Activated naive CD8-positive, alpha-beta T cell treated with anti-CD3 and anti-CD28 coated beads, Interleukin-2, amount 10 ng/mL, durations not matched to agents 7 days and 5 days (primary cell): ENCODE measurements at regions not wholly inside any gene's neighbourhood (a gene's known extent, or its start where the extent isn't known, plus 50 kb on each side); places are given as distances from the start of the nearest gene placed in this dataset.

Experiments
- ATAC-seq: fragments of 150-1000 bp; cut with Tn5 transposase; one replicate; pipeline ENCODE4 v1.10.0; 2021; ENCODE audit warnings: low read depth, moderate library complexity
- POLR2A ChIA-PET: fragments of 350-600 bp; sonication (Branson Sonifier 250); formaldehyde crosslinking; loops from one replicate; lab custom pipeline; 2021; ENCODE audit warnings: antibody characterized with exemption; lab: Charles Lee
- DNase-seq: peaks from one replicate; pipeline ENCODE4 v3.0.0; 2021
- H3K27ac Mint-ChIP-seq: one replicate; pipeline ENCODE4 v1.8.0; 2022; ENCODE audit warnings: mild to moderate bottlenecking, mixed read lengths
- H3K27me3 Mint-ChIP-seq: one replicate; pipeline ENCODE4 v1.8.0; 2022; ENCODE audit warnings: mild to moderate bottlenecking, moderate library complexity, mixed read lengths
- H3K36me3 Mint-ChIP-seq: one replicate; pipeline ENCODE4 v1.8.0; 2021; ENCODE audit warnings: mild to moderate bottlenecking, mixed read lengths
- H3K4me1 Mint-ChIP-seq: one replicate; pipeline ENCODE4 v1.8.0; 2021; ENCODE audit warnings: mixed read lengths
- H3K4me3 Mint-ChIP-seq: one replicate; pipeline ENCODE4 v1.8.0; 2022; ENCODE audit warnings: mild to moderate bottlenecking, moderate library complexity, mixed read lengths
- H3K9me3 Mint-ChIP-seq: one replicate; pipeline ENCODE4 v1.8.0; 2021; ENCODE audit warnings: mixed read lengths

DNA sequence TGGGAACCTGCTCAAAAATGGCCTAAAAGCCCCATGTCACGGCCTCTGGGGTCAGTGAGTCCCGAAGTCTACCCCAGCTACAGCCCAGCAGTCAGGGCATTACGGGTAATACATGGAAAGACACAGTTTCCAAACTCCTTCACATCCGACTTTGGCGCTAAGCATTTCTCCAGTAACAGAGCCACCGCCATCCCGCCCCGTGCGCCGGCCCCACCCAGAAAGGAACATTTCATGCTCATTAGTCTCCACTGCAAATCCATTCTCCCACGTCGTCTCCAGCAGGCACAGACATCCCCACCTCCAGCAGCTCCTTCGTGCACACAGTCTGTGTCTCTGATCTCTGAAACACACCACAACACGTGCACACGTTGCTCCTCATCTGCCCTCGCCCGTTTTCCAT, 509.2 kb upstream of the ID2 start:
- H3K27me3 Mint-ChIP-seq, result peaks cover 16% of the 10 kb centered on the region
- no peak overlapping the region for H3K27ac Mint-ChIP-seq
- ATAC-seq (no peak), DNase-seq (no peak)
- H3K4me3 Mint-ChIP-seq, result no peak overlapping the region
- peaks cover 8% of the 10 kb centered on the region for H3K9me3 Mint-ChIP-seq
- peaks cover 4% of the 10 kb centered on the region for H3K36me3 Mint-ChIP-seq
- peaks cover 2% of the 10 kb centered on the region for H3K4me1 Mint-ChIP-seq
- POLR2A ChIA-PET, result no interaction called here

DNA sequence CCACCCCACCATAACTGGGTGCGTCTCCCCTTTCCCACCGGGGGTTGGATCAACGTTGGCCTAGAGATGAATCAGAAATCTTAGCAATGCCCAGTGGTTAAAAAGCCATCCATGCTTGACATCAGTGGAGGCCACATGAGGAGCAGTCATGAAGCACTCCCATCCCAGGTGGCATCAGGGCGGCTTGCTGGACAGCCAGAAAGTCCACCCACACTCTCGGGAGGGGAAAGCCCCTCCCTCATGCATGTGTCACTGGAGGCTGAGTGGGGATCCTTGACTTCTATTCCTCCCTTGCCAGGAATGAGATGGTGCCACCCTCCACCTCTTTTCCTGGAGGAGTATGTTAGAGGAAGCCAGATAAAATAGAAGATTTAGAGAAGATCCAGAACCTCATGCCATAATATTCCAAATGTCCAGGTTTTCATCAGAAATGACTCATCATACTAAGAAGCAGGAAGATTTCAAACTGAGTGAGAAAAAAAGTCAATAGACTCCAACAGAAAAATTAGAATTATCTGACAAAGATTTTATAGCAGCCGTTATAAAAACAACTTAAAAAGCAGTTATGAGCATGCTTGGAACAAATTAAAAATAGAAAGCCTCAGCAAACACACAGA, 507.1 kb upstream of the ID2 start:
- Mint-ChIP-seq H3K27ac (no peak overlapping the region), H3K4me1 (no peaks in the 10 kb centered on the region), H3K27me3 (peaks cover 21% of the 10 kb centered on the region), H3K9me3 (peaks cover 8% of the 10 kb centered on the region), H3K4me3 (no peak overlapping the region), H3K36me3 (peaks cover 5% of the 10 kb centered on the region)
- no peak for ATAC-seq
- POLR2A ChIA-PET, result no interaction called here
- no peak for DNase-seq

DNA sequence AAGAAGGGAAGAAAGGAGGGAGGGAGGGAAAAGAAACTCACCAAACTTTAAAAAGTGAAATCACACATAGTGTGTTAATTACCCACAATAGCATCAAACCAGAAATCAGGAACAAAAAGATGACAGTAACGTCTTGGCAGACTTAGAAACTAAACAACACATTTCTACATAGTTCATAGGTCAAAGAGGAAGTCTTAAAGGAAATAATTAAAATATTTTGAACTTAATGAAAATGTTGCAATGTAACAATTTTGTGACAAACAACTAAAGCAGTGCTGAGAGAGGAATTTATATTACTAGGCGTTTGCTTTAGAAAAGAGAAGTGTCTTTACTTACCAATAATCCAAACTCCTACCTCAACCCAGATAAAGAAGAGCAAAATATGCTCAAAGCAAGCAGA, 505.0 kb upstream of the ID2 start:
- H3K27ac Mint-ChIP-seq, result no peak overlapping the region
- no peaks in the 10 kb centered on the region for H3K4me1 Mint-ChIP-seq
- peaks cover 17% of the 10 kb centered on the region for H3K27me3 Mint-ChIP-seq
- peaks cover 11% of the 10 kb centered on the region for H3K9me3 Mint-ChIP-seq
- POLR2A ChIA-PET, result no interaction called here
- peaks cover 5% of the 10 kb centered on the region for H3K36me3 Mint-ChIP-seq
- DNase-seq (no peak), ATAC-seq (no peak)
- H3K4me3 Mint-ChIP-seq, result no peak overlapping the region

- Mint-ChIP-seq H3K4me3 (no peak overlapping the region), H3K27me3 (peaks cover 13% of the 10 kb centered on the region), H3K9me3 (peaks cover 11% of the 10 kb centered on the region), H3K4me1 (no peaks in the 10 kb centered on the region), H3K27ac (no peak overlapping the region), H3K36me3 (peaks cover 5% of the 10 kb centered on the region)
- ATAC-seq (no peak), DNase-seq (no peak)
- POLR2A ChIA-PET, result no interaction called here
Measured at GRCh38 chr2:8177566-8177965, 504.3 kb upstream of the ID2 start.

DNA sequence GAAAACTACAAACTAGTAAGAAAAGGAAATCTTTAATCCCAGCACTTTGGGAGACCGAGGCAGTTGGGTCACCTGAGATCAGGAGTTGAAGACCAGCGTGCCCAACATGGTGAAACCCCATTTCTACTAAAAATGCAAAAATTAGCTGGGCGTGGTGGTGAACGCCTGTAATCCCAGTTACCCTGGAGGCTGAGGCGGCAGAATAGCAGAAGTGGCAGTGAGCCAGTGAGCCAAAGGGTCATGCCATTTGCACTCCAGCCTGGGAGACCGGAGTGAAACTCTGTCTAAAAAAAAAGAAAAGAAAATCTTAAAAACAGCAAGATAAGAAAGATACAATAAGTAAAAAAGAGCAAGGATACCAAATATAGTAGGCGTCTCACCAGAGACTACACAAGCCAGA, 502.9 kb upstream of the ID2 start:
- Mint-ChIP-seq H3K36me3 (peaks cover 7% of the 10 kb centered on the region), H3K4me1 (no peaks in the 10 kb centered on the region), H3K27ac (no peak overlapping the region), H3K9me3 (peaks cover 13% of the 10 kb centered on the region), H3K27me3 (peaks cover 8% of the 10 kb centered on the region), H3K4me3 (no peak overlapping the region)
- DNase-seq (no peak), ATAC-seq (no peak)
- POLR2A ChIA-PET, result interaction anchor here (0.7 kb wide), 2 partner anchors 220 to 230 kb away, joined by 3 read pairs; no protein-coding TSS in a partner anchor

- ATAC-seq (no peak), DNase-seq (no peak)
- Mint-ChIP-seq H3K4me3 (no peak overlapping the region), H3K36me3 (peaks cover 5% of the 10 kb centered on the region), H3K4me1 (no peaks in the 10 kb centered on the region), H3K27ac (no peak overlapping the region), H3K27me3 (peaks cover 16% of the 10 kb centered on the region), H3K9me3 (peaks cover 4% of the 10 kb centered on the region)
- POLR2A ChIA-PET, result no interaction called here
Measured at GRCh38 chr2:8189316-8189715, 492.5 kb upstream of the ID2 start.

DNA sequence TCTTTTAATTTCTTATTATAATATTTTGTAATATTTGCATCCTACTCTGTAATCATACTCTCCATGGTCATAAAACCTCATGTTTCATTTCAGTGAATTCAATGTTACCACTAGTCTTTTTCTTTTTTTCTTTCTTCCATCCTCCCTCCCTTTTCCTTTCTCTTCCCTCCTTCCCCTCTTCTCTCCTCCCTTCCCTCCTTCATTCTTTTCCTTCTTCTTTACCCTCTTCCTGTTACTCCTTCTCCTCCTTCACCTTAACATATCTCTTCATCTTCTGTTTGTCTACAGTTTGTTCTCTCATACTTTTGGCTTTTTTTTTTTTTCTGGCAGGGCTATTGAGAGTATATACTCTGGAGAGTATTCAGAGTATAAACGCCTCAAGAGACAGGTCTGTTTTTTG, 491.6 kb upstream of the ID2 start:
- Mint-ChIP-seq H3K4me3 (no peak overlapping the region), H3K27me3 (peaks cover 16% of the 10 kb centered on the region), H3K36me3 (peaks cover 5% of the 10 kb centered on the region), H3K4me1 (no peaks in the 10 kb centered on the region), H3K27ac (no peak overlapping the region), H3K9me3 (peaks cover 4% of the 10 kb centered on the region)
- DNase-seq, result no peak
- POLR2A ChIA-PET, result no interaction called here
- no peak for ATAC-seq

GRCh38 chr2:8191427-8191826, 490.4 kb upstream of the ID2 start:
- Mint-ChIP-seq H3K4me1 (no peaks in the 10 kb centered on the region), H3K9me3 (no peaks in the 10 kb centered on the region), H3K4me3 (no peak overlapping the region), H3K36me3 (no peaks in the 10 kb centered on the region), H3K27ac (no peak overlapping the region), H3K27me3 (peaks cover 18% of the 10 kb centered on the region)
- no peak for ATAC-seq
- no peak for DNase-seq
- POLR2A ChIA-PET, result no interaction called here

- DNase-seq (no peak), ATAC-seq (no peak)
- POLR2A ChIA-PET, result no interaction called here
Measured at GRCh38 chr2:8193146-8193545, 488.7 kb upstream of the ID2 start.

GRCh38 chr2:8193686-8194615, 487.9 kb upstream of the ID2 start:
- Mint-ChIP-seq H3K4me1 (no peaks in the 10 kb centered on the region), H3K27me3 (peaks cover 17% of the 10 kb centered on the region), H3K27ac (no peak overlapping the region), H3K9me3 (peaks cover 4% of the 10 kb centered on the region), H3K4me3 (no peak overlapping the region), H3K36me3 (peaks cover 3% of the 10 kb centered on the region)
- DNase-seq (no peak), ATAC-seq (no peak)
- POLR2A ChIA-PET, result no interaction called here

More at GRCh38 chr2:8193146-8193545, 488.7 kb upstream of the ID2 start:
- Mint-ChIP-seq H3K27ac (no peak overlapping the region), H3K27me3 (peaks cover 17% of the 10 kb centered on the region), H3K9me3 (peaks cover under 1% of the 10 kb centered on the region), H3K4me3 (no peak overlapping the region), H3K36me3 (peaks cover 3% of the 10 kb centered on the region), H3K4me1 (no peaks in the 10 kb centered on the region)

DNA sequence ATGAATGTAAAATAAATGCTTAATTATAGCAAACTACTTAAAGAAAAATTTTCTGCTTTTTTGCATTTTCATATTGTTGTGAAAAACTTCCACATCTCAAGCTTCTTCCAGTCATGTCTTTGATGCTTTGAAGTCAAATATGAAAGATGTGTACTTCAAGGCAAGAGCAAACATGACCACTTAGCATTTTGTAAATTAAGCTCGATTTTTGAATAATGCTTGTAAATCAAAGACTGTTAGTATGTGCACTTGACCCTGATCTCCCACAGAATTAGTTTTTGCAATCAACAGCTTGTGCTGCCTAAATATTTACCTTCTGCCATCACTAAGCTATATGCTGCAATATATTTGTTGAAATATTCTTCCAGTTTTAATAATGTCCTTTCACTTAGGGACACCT, 486.1 kb upstream of the ID2 start:
- no peak for DNase-seq
- H3K4me1 Mint-ChIP-seq, result no peaks in the 10 kb centered on the region
- no peak overlapping the region for H3K4me3 Mint-ChIP-seq
- no peak for ATAC-seq
- peaks cover 16% of the 10 kb centered on the region for H3K27me3 Mint-ChIP-seq
- POLR2A ChIA-PET, result no interaction called here
- H3K27ac Mint-ChIP-seq, result no peak overlapping the region
- peaks cover 10% of the 10 kb centered on the region for H3K9me3 Mint-ChIP-seq
- H3K36me3 Mint-ChIP-seq, result peaks cover 6% of the 10 kb centered on the region

DNA sequence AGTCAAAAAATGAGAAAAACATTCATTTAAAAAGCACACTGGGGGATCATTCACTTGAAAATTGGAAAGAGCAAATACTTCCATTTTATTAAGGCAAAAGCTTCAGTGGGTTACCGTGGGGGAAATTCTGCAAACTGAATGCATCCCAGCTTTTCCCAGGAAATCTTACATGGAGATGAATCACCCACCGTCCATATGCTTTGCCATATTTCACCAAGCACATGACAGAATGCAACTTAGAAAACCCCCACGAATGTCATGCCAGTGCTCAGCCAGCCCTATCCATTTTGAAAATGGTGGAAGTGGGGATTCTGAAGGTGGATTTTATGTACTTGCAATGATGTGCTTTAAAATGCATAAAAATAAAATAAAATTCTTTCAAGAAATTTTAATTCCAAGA, 485.5 kb upstream of the ID2 start:
- POLR2A ChIA-PET, result no interaction called here

DNA sequence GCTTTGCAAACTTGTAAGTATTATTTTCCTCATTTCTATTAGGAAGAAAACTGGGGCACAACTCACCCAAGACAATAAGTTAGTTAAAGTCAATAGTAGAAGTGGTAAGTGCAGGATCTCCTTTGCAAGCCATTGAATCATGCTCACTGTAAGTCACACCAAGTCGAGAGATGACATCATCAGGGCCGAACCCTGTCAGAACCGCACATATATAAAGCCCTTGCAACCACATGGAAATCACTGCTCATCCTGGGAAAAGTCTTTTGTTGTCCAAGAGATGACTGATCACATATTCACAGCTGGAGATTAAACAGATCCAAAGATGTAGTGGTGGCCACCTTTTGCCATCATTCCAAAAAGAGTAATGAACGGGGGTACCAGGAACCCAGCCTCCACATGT, 484.8 kb upstream of the ID2 start:
- peaks cover 10% of the 10 kb centered on the region for H3K9me3 Mint-ChIP-seq
- H3K4me1 Mint-ChIP-seq, result no peaks in the 10 kb centered on the region
- no peak overlapping the region for H3K4me3 Mint-ChIP-seq
- peaks cover 13% of the 10 kb centered on the region for H3K27me3 Mint-ChIP-seq
- ATAC-seq, result no peak
- DNase-seq, result no peak
- no peak overlapping the region for H3K27ac Mint-ChIP-seq
- POLR2A ChIA-PET, result no interaction called here
- H3K36me3 Mint-ChIP-seq, result peaks cover 6% of the 10 kb centered on the region

More for the DNA sequence above, 485.5 kb upstream of the ID2 start:
- peaks cover 10% of the 10 kb centered on the region for H3K9me3 Mint-ChIP-seq
- DNase-seq (no peak), ATAC-seq (no peak)
- no peaks in the 10 kb centered on the region for H3K4me1 Mint-ChIP-seq
- no peak overlapping the region for H3K4me3 Mint-ChIP-seq
- H3K27ac Mint-ChIP-seq, result no peak overlapping the region
- H3K27me3 Mint-ChIP-seq, result peaks cover 13% of the 10 kb centered on the region
- peaks cover 6% of the 10 kb centered on the region for H3K36me3 Mint-ChIP-seq

DNA sequence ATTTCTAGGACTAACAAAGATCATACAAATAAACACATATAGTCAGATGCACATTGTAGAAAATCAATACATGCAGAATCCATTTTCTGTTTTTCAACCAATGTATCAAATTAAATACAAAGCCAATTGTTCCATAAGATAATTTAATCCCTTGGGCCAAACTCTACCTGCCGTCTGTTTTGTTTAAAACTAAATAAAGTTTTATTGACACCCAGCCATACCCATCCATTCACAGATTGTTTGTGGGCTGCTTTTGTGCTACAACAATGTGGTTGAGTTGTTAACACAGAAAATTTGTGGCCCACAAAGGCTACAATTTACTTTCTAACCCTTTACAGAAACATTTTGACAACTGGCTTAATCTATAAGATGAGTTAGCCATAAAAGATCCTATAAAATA, 484.0 kb upstream of the ID2 start:
- Mint-ChIP-seq H3K36me3 (peaks cover 6% of the 10 kb centered on the region), H3K27me3 (peaks cover 12% of the 10 kb centered on the region), H3K4me1 (no peaks in the 10 kb centered on the region), H3K4me3 (no peak overlapping the region), H3K27ac (no peak overlapping the region), H3K9me3 (peaks cover 10% of the 10 kb centered on the region)
- no peak for DNase-seq
- ATAC-seq, result no peak
- POLR2A ChIA-PET, result no interaction called here
